Liver (tissue), 3 donors: ENCODE measurements at regions not wholly inside any gene's neighbourhood (a gene's known extent, or its start where the extent isn't known, plus 50 kb on each side); places are given as distances from the start of the nearest gene placed in this dataset.

ENCODE experiments used
- ATF3 ChIP-seq: IDR thresholded peaks from 2 replicates; pipeline ENCODE4 v1.6.1; 2016; ENCODE audit warnings: antibody characterized with exemption
- CTCF ChIP-seq: fragments of 150-350 bp; IDR thresholded peaks from 2 replicates; pipeline ENCODE4 v1.5.1; 2017; ENCODE audit warnings: improper control_type of control experiment, low read depth, low read length; ENCODE audit not compliant: missing input control
- EGR1 ChIP-seq, 2 donors: IDR thresholded peaks; 2 replicates each; pipeline ENCODE4 v1.6.1; 2016 to 2018; ENCODE audit warnings: antibody characterized with exemption in 2 of 2, low read depth in 2 of 2
- FOXA1 ChIP-seq: IDR thresholded peaks from 2 replicates; pipeline ENCODE4 v1.6.1; 2016; ENCODE audit warnings: antibody characterized with exemption
- HNF4A ChIP-seq, 2 donors: conservative IDR thresholded peaks; 2 replicates each; pipeline ENCODE4 v1.6.1; 2016; ENCODE audit warnings: antibody characterized with exemption in 2 of 2, mild to moderate bottlenecking in 2 of 2
- JUND ChIP-seq, 2 donors: IDR thresholded peaks; 2 replicates each; pipeline ENCODE4 v1.6.1; 2016; ENCODE audit warnings: antibody characterized with exemption in 2 of 2
- MAX ChIP-seq: IDR thresholded peaks from 2 replicates; pipeline ENCODE4 v1.6.1; 2016; ENCODE audit warnings: antibody characterized with exemption
- RAD21 ChIP-seq, 2 donors: IDR thresholded peaks; 2 replicates each; pipeline ENCODE4 v1.6.1; 2016; ENCODE audit warnings: antibody characterized with exemption in 2 of 2, mild to moderate bottlenecking in 2 of 2
- REST ChIP-seq: IDR thresholded peaks from 2 replicates; pipeline ENCODE4 v1.6.1; 2016; ENCODE audit warnings: antibody characterized with exemption, mild to moderate bottlenecking
- RXRA ChIP-seq, 2 donors: IDR thresholded peaks; 2 replicates each; pipeline ENCODE4 v1.6.1; 2017 to 2018; ENCODE audit warnings: antibody characterized with exemption in 2 of 2, mild to moderate bottlenecking in 1 of 2
- SP1 ChIP-seq: IDR thresholded peaks from 2 replicates; pipeline ENCODE4 v1.6.1; 2018; ENCODE audit warnings: antibody characterized with exemption, mild to moderate bottlenecking
- TAF1 ChIP-seq: conservative IDR thresholded peaks from 2 replicates; pipeline ENCODE4 v1.6.1; 2016; ENCODE audit warnings: antibody characterized with exemption, mild to moderate bottlenecking
- YY1 ChIP-seq: IDR thresholded peaks from 2 replicates; pipeline ENCODE4 v1.6.1; 2016; ENCODE audit warnings: antibody characterized with exemption, mild to moderate bottlenecking
- ZBTB33 ChIP-seq: IDR thresholded peaks from 2 replicates; pipeline ENCODE4 v1.6.1; 2016; ENCODE audit warnings: antibody characterized with exemption
- donor health status: healthy.
- donor health status: healthy.

- TF ChIP-seq CTCF (no peak), REST (no peak), FOXA1 (no peak), TAF1 (no peak), YY1 (no peak), MAX (no peak), EGR1 (IDR thresholded peaks at IDR 0.05; ENCODE audit: low read depth in 2 of 2) (no peak), SP1 (no peak), RXRA (IDR thresholded peaks at IDR 0.05) (no peak), RAD21 (IDR thresholded peaks at IDR 0.05) (no peak), JUND (IDR thresholded peaks at IDR 0.05) (no peak), ATF3 (no peak), ZBTB33 (no peak), HNF4A (conservative IDR thresholded peaks at IDR 0.05) (no peak)
Observed at GRCh38 chr20:48034751-48035150, 249.5 kb upstream of the SULF2 start.
